Activated naive CD8-positive, alpha-beta T cell treated with anti-CD3 and anti-CD28 coated beads, Interleukin-2, amount 50 U/mL, for 24 hours (primary cell): ENCODE measurements at regions not wholly inside any gene's neighbourhood (a gene's known extent, or its start where the extent isn't known, plus 50 kb on each side); places are given as distances from the start of the nearest gene placed in this dataset.
A peak's percentile ranks its signal among the peaks of the same experiment; 100 is the strongest.

ENCODE experiments used
- ATAC-seq: fragments of 150-1000 bp; cut with Tn5 transposase; one replicate; pipeline ENCODE4 v1.10.0; 2021
- DNase-seq: peaks from one replicate; pipeline ENCODE4 v3.0.0; 2021
- H3K27ac Mint-ChIP-seq: one replicate; pipeline ENCODE4 v1.8.0; 2021; ENCODE audit warnings: mild to moderate bottlenecking, mixed read lengths
- H3K27me3 Mint-ChIP-seq: one replicate; pipeline ENCODE4 v1.8.0; 2021; ENCODE audit warnings: mixed read lengths
- H3K36me3 Mint-ChIP-seq: one replicate; pipeline ENCODE4 v1.8.0; 2021; ENCODE audit warnings: low read depth, mixed read lengths
- H3K4me1 Mint-ChIP-seq: one replicate; pipeline ENCODE4 v1.8.0; 2021; ENCODE audit warnings: mixed read lengths
- H3K4me3 Mint-ChIP-seq: one replicate; pipeline ENCODE4 v1.8.0; 2021; ENCODE audit warnings: mild to moderate bottlenecking, moderate library complexity, mixed read lengths
- H3K9me3 Mint-ChIP-seq: one replicate; pipeline ENCODE4 v1.8.0; 2021; ENCODE audit warnings: mixed read lengths

DNA sequence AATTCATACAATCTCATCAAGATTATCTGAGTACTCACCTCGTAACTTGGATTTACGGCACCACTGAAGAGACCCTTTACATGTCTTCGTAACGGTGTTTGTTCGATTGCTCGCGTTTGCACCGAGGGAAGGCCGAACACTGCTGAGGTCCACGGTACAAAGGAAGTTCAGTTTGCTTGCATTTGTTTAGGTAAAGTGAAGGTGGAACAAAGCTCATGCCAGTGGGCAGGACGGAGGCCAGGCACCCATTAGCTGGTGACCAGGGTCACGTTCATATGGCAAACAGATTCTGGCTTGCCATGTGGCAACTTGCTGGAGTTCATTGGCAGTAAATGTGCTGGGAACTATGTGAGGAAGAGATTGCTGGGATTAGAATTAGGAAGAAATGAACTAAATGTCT, 164.8 kb downstream of the MACROH2A1 start:
- Mint-ChIP-seq H3K9me3 (no peaks in the 10 kb centered on the region), H3K27me3 (no peaks in the 10 kb centered on the region), H3K4me1 (no peaks in the 10 kb centered on the region), H3K36me3 (no peaks in the 10 kb centered on the region), H3K27ac (no peak overlapping the region), H3K4me3 (no peak overlapping the region)
- ATAC-seq, result no peak
- no peak for DNase-seq

DNA sequence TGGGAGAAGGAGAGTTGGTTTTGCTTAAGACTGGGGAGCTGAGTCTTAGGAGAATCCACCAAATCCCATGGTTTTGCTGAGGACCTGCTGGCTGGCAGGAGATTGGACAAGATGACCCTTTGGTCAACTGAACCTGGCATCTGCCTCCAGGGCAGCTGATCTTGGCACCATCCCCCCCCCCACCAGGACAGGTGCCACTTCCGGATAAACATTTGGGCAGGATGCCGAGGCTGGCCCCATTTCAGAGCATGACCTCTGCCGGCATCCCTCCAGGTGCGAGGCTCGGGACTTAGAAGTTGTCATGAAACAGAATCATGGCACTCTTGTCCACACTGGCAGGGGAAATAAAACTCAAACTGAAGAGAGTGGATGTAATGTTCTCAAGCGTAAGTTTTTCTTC, 165.6 kb downstream of the MACROH2A1 start:
- H3K36me3 Mint-ChIP-seq, result no peaks in the 10 kb centered on the region
- H3K27ac Mint-ChIP-seq, result no peak overlapping the region
- no peaks in the 10 kb centered on the region for H3K9me3 Mint-ChIP-seq
- no peak for DNase-seq
- no peak for ATAC-seq
- H3K4me3 Mint-ChIP-seq, result no peak overlapping the region
- no peaks in the 10 kb centered on the region for H3K4me1 Mint-ChIP-seq
- H3K27me3 Mint-ChIP-seq, result no peaks in the 10 kb centered on the region

DNA sequence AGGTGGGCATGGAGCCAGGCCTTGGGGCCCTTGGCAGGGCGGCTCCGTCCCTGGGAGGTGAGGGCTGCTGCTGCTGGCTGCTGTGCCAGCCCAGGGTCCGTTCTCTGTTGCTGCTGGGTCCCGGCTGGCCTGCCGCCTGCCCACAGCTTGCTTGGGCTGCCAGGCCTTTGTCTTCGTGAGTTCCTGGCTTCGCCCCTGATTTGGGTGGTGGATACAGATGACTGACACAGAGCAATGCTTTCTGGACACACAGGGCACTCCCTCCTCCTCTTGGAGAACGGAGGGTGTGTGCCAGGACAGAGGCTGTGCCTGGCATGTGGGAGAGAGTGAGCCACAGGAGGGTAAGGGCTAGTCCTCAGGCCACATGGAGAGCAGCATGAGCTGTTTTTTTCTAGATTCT, 166.1 kb downstream of the MACROH2A1 start:
- no peak overlapping the region for H3K27ac Mint-ChIP-seq
- ATAC-seq (no peak), DNase-seq (no peak)
- H3K4me3 Mint-ChIP-seq, result no peak overlapping the region
- H3K27me3 Mint-ChIP-seq, result no peaks in the 10 kb centered on the region
- no peaks in the 10 kb centered on the region for H3K4me1 Mint-ChIP-seq
- no peaks in the 10 kb centered on the region for H3K9me3 Mint-ChIP-seq
- H3K36me3 Mint-ChIP-seq, result no peaks in the 10 kb centered on the region

DNA sequence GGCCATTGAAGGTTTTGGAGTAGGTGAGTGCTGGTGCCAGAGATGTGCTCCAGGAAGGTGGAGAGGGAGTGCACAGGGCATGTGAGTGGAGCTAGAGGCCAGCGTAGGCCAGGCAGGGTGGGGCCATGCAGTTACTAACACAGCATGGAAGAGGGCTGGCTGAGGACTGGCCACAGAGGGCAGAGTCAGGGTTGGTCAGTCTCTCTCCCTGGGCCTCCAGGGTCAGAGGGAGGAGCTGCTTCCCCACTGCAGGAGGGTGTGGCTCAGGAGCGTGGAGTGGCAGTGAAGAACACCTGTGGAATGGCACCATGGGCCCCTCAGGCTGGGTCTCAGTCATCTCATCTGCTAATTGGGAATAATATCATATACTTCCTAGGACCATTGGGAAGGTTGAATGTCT, 167.7 kb downstream of the MACROH2A1 start:
- ATAC-seq (no peak), DNase-seq (no peak)
- no peak overlapping the region for H3K27ac Mint-ChIP-seq
- H3K9me3 Mint-ChIP-seq, result no peaks in the 10 kb centered on the region
- no peaks in the 10 kb centered on the region for H3K4me1 Mint-ChIP-seq
- H3K36me3 Mint-ChIP-seq, result no peaks in the 10 kb centered on the region
- no peak overlapping the region for H3K4me3 Mint-ChIP-seq
- H3K27me3 Mint-ChIP-seq, result no peaks in the 10 kb centered on the region

DNA sequence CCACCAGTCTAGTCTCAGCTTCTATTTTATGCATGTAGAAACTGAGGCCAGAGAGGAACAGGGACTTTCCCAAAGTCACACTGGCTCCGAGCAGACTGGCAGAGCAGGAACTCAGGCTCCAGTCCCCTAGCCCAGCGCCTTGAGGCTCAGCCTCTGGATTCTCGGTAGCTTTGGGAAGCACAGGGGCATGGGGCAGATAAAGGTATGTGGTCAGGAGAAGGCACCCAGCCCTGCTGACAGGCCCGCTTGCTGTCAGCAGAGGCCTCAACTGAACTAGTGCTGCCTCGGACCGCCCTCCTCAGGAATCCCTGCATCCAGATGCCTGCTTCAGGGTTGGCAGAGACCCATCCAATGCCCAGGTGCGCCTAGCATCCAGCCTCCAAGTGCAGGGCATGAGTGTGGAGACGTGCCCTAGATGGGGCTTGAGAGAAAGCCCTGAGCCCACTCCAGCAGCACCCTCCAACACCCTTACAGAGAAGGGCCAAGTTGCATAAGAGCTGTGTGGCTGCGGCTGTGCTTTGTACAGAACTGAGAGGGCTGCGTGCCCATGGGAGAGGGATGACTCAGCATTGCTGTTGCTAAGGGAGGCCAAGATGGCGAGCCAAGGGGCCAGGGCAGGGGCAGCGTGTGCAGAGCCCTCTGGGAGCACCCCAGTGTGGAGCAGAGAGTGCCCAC, 168.6 kb downstream of the MACROH2A1 start:
- Mint-ChIP-seq H3K9me3 (no peaks in the 10 kb centered on the region), H3K4me1 (no peaks in the 10 kb centered on the region), H3K36me3 (no peaks in the 10 kb centered on the region), H3K4me3 (no peak overlapping the region), H3K27ac (no peak overlapping the region), H3K27me3 (peaks cover 3% of the 10 kb centered on the region)
- DNase-seq, result no peak
- ATAC-seq, result no peak

DNA sequence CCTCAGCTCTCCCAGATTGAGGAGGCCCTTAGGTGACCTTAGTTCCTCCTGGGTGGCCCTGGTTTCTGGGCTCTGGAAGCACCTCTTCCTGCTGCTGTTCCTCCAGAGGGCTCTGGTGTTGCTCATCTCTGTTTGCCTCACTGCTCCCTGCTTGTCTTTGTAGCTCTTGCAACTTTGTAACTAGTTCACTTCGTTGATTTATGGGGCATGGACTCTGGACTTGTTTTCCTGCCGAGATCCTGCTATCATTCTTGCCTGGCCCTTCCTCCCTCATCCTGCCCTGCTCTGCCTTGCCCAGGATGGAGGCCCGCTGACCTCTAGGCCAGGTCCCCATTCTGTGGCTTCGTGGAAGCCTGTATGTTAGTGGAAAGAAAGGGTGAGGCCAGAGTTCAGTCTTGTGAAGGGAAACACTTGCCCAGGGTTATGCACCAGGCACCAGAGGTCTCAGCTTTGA, 169.3 kb downstream of the MACROH2A1 start:
- Mint-ChIP-seq H3K9me3 (no peaks in the 10 kb centered on the region), H3K4me3 (no peak overlapping the region), H3K27me3 (peaks cover 3% of the 10 kb centered on the region), H3K36me3 (no peaks in the 10 kb centered on the region), H3K4me1 (no peaks in the 10 kb centered on the region), H3K27ac (no peak overlapping the region)
- no peak for DNase-seq
- no peak for ATAC-seq

DNA sequence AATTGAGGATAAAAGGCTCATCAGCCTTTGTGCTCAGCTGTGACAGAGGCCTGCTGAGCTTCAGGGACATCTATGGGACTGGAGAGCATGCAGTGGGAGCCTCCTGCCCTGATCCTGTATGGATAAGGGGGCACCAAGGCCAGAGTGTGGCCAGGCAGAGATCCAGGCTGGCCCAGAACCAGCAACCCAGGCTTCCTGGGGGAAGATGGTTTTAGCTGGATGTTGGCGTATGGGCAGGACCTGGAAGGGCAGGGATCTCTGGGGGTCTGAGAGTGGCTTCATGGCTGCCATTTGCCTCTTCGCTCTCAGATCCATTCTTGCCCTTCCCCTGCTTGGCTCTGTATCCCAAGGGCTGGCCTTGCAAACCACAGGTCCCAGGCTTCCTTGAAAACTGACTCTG, 169.9 kb downstream of the MACROH2A1 start:
- no peaks in the 10 kb centered on the region for H3K9me3 Mint-ChIP-seq
- no peak for ATAC-seq
- no peaks in the 10 kb centered on the region for H3K4me1 Mint-ChIP-seq
- no peaks in the 10 kb centered on the region for H3K36me3 Mint-ChIP-seq
- DNase-seq, result no peak
- no peak overlapping the region for H3K4me3 Mint-ChIP-seq
- peaks cover 3% of the 10 kb centered on the region for H3K27me3 Mint-ChIP-seq
- no peak overlapping the region for H3K27ac Mint-ChIP-seq

DNA sequence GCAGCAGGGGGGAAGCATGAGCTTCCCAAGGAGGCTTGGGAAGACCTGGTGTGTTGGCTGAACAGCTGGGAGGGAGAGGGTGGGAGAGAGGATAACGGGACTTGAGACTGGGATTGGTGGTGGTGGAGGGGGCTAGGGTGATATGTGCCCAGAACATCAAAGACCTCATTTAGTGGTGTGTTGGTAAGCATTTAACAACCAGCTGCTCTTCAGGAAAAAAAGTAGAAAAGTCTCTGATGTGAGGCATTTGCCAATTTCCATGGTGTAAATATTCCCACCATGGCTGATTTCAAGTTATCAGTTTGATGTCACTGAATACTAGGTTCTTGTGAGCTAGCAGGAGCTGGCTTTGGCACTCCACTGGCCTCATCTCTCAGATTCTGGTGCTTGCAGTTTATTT, 170.8 kb downstream of the MACROH2A1 start:
- peaks cover 3% of the 10 kb centered on the region for H3K27me3 Mint-ChIP-seq

DNA sequence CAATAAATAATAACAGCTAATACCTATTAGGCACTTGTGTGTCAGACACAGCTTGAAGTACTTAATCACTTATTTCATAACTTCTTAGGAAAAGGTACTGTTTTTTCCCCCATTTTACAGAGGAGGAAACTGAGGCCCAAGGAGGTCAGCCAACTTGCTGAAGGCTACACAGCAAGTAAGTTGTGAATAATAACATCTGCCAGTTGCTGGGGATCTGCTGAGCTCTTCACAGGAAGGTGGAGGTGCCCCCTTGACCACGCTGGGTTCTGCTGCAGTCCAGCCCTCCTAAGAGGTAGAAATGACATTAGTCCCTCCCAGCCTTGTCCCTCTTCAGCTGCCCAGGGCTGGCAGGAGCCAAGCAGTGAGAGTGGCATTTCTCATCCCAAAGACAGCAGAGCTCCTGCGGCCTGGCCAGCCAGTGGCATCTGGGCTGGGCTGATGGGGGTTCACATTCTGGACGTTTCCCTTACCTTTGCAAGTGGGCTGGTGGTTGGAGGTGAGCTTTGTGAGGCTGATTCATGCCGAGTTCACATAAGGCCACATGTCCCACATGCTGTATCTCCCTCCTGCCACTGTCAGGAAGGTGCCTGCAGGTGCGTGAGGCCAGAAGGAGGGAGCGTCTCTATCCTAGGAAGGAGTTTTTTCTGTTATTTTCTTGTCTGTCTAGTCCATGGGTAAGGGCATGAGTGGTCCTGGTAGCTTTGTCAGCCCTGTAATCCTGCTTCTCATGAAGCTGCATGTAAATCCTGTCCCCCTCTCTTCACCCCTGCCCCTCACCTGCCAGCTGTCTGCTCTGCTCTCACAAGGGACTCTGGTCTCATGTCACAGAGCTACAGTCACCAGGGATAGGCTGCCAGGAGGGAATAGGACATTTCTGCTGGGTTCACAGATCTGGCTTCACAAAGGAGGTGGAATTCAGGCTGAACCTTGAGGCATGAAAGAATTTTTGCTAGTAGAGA, 171.7 kb downstream of the MACROH2A1 start:
- Mint-ChIP-seq H3K4me1 (no peaks in the 10 kb centered on the region), H3K27me3 (peaks cover 3% of the 10 kb centered on the region), H3K9me3 (no peaks in the 10 kb centered on the region), H3K36me3 (no peaks in the 10 kb centered on the region), H3K4me3 (no peak overlapping the region), H3K27ac (no peak overlapping the region)
- ATAC-seq (no peak), DNase-seq (no peak)

More for the DNA sequence above, 170.8 kb downstream of the MACROH2A1 start:
- ATAC-seq (no peak), DNase-seq (no peak)
- no peak overlapping the region for H3K27ac Mint-ChIP-seq
- H3K4me1 Mint-ChIP-seq, result no peaks in the 10 kb centered on the region
- no peak overlapping the region for H3K4me3 Mint-ChIP-seq
- H3K36me3 Mint-ChIP-seq, result no peaks in the 10 kb centered on the region
- H3K9me3 Mint-ChIP-seq, result no peaks in the 10 kb centered on the region

DNA sequence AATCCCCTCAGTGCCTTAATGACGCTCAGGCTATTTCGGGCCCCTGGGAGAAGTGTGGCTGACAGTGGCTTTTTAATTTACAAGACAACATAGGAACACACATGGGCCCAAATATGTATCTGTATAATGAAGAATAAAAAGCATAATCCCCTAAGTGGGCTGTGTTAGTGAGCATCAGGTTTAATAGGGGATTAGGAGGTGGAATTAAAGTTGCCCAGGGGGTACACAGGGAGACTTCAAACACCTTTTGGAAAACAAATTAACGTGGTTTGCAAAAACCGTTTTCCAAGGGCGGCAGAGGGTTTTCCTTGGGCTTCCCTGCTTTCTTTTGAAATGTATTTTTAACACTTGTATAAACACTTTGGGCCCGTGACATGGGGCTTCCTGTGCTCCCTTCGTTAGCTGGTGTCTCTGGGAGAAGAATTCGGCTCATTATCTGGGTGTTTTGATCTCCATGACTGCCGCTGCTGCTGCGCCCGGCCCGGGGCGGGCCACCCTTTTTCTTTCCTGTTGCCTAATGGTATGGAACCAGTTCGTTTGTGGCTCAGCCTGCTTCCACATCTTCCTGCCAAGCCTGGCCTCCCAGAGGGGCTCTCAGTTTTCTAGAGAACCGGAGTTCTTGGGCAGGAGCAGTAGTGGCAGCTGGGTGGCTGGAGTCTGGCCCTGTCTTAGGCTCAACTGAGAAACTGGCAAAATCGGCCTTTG, 173.0 kb downstream of the MACROH2A1 start:
- peaks cover 3% of the 10 kb centered on the region for H3K27me3 Mint-ChIP-seq
- H3K27ac Mint-ChIP-seq, result no peak overlapping the region
- no peaks in the 10 kb centered on the region for H3K9me3 Mint-ChIP-seq
- no peaks in the 10 kb centered on the region for H3K4me1 Mint-ChIP-seq
- no peak for ATAC-seq
- no peaks in the 10 kb centered on the region for H3K36me3 Mint-ChIP-seq
- H3K4me3 Mint-ChIP-seq, result no peak overlapping the region
- DNase-seq, result no peak

DNA sequence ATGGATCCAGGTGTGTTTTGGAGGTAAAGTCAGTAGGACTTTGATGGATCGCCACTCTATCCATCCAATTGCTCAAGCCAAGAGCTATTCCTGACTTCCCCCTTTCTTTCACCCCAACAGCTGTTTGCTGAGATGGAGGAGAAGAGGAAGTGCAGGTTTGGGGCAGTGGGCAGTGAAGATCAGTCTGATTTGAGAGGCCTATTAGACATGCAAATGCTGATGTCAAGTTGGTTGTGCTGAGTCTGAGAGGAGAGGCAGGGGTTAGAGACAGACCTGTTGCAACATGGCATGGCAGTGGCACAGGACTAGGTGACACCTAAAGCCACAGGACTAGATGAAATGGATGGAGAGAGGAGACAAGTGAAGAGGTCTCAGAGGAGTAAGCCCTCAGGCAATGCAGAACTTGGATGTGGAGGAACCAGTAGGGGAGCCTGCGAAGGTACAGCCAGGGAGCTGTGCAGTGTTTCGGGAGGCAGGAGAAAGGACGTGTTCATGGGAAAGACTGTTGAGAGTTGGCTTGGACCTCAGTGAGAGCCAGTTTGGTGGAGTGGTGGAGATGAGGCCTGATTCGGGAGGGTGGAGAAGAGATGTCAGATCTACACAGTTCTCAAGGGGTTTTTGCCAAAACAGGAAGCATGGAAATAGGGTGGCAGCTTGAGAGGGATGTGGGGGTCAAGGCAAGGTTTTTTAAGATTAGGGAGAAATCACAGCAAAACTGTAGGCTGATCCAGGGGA, 175.0 kb downstream of the MACROH2A1 start:
- H3K27ac Mint-ChIP-seq, result no peak overlapping the region
- no peaks in the 10 kb centered on the region for H3K9me3 Mint-ChIP-seq
- H3K4me3 Mint-ChIP-seq, result no peak overlapping the region
- H3K4me1 Mint-ChIP-seq, result no peaks in the 10 kb centered on the region
- ATAC-seq (no peak), DNase-seq (no peak)
- peaks cover 3% of the 10 kb centered on the region for H3K27me3 Mint-ChIP-seq
- H3K36me3 Mint-ChIP-seq, result no peaks in the 10 kb centered on the region

DNA sequence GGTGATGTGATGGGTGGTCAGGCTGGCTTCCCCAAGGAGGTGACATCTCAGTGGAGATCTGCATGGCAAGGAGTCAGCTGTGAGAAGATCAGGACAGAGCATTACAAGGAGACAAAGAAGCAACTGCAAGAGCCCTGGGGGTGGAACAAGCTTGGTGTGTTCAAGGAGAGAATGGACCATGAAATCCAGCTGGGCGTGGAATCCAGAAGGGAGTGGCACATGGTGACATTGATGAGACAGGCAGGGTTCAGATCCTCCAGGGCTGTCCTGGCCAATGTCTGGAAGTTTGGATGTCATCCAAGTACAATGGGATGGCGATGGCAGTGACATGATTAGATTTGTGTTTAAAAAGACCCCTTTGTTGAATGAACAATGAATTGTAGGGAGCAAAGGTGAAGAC, 175.6 kb downstream of the MACROH2A1 start:
- peaks cover 3% of the 10 kb centered on the region for H3K27me3 Mint-ChIP-seq
- H3K4me3 Mint-ChIP-seq, result no peak overlapping the region
- no peak overlapping the region for H3K27ac Mint-ChIP-seq
- no peaks in the 10 kb centered on the region for H3K36me3 Mint-ChIP-seq
- H3K4me1 Mint-ChIP-seq, result no peaks in the 10 kb centered on the region
- ATAC-seq, result no peak
- DNase-seq, result no peak
- no peaks in the 10 kb centered on the region for H3K9me3 Mint-ChIP-seq

DNA sequence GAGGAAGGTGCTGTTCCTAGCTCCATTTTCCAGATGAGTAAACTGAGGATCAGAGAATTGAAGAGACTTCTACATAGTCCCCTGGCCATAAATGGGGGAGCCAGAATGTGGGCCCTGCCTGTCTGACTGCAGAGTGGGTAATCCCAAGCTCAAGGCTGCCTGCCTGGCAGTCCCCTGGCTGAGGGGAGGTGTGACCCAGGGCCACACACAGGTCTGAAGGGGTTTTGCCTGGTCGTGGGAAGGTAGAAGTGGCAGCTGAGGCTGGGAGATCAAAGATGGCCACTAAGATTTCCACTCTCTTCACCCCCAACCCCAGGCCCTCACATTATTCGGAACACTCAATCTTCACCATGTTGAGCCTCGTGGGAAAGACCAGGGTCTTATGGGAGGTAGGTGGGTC, 176.3 kb downstream of the MACROH2A1 start:
- H3K4me1 Mint-ChIP-seq, result no peaks in the 10 kb centered on the region
- peaks cover 3% of the 10 kb centered on the region for H3K27me3 Mint-ChIP-seq
- H3K27ac Mint-ChIP-seq, result no peak overlapping the region
- DNase-seq, result no peak
- no peaks in the 10 kb centered on the region for H3K9me3 Mint-ChIP-seq
- H3K36me3 Mint-ChIP-seq, result no peaks in the 10 kb centered on the region
- ATAC-seq, result no peak
- no peak overlapping the region for H3K4me3 Mint-ChIP-seq

DNA sequence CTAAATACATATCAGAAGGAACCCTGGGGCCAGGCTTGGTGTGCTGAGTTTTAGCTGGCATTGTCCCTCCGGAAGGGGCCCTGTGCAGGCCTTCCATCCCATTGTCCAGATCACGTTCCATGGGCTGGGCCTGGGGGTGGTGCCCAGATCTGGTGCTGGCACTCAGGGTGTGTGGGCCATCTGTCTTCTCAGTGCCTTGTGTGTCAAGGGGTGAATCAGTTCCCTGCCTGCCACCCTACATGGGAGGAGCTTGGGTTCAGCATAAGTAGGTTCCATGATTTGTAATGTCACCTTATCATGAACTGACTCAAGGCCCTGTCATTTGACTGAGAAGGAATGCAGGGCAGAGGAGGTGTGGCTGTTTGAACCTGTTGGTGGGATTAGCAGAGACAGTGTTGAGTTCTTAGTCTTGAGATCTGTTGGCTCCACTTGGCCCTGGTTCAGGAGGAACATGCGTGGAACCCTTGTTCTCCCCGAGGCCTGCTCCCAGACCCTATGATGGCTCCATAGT, 176.8 kb downstream of the MACROH2A1 start:
- no peaks in the 10 kb centered on the region for H3K9me3 Mint-ChIP-seq
- no peaks in the 10 kb centered on the region for H3K4me1 Mint-ChIP-seq
- no peak overlapping the region for H3K4me3 Mint-ChIP-seq
- DNase-seq (no peak), ATAC-seq (peak; percentile 13)
- no peaks in the 10 kb centered on the region for H3K36me3 Mint-ChIP-seq
- peaks cover 3% of the 10 kb centered on the region for H3K27me3 Mint-ChIP-seq
- H3K27ac Mint-ChIP-seq, result no peak overlapping the region
